GM19468 (cell line): ENCODE measurements at regions not wholly inside any gene's neighbourhood (a gene's known extent, or its start where the extent isn't known, plus 50 kb on each side); places are given as distances from the start of the nearest gene placed in this dataset.
"Not testable (repeated sequence)": the region's sequence is repeated elsewhere in the genome, so short reads cannot be mapped to it uniquely, and the experiment has no call there.

ENCODE experiments used
- ATAC-seq: cut with Tn5 transposase; IDR thresholded peaks from one replicate; pipeline ENCODE4 v1.9.1; 2021; ENCODE audit warnings: mild to moderate bottlenecking, moderate library complexity, moderate number of reproducible peaks; ENCODE audit not compliant: unreplicated experiment; ENCODE audit errors: extremely low read depth

DNA sequence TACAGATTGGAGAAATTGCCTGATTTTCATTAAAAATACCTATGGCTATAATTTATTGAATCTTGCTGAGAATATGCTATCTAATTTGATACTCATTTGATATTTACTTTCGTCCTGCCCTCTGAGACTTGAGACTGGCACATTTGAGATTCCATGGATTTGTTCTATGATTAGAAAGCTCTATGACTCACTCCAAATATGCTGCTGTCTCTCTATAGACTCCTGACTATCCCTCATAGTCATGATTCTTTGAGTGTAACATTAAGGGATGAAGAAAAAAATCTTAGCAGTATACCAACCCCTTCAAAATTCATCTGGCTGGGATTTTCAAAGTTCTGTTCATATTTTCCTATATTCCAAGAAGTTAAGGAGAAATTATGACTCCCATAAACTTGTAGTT, 191.9 kb downstream of the LRIG3 start:
- ATAC-seq: no peak

DNA sequence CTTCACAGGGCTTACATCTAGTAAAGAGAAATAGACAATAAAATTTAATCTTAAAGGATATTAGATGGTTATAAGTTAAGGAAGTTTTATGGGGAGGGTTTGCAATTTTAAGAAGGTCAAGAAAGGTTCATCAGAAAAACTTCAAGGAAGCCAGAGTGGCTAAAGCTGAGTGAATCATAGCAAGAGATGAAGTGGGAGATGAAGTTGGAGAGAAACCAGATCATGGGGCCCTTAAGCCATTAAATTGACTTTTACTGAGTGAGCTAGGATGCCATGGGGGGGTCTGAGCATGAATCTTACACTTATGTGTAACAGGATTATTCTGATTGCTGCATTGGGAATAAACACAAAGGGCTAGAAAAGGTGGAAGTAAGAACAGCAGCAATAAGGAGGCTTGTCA, 189.2 kb downstream of the LRIG3 start:
- no peak for ATAC-seq

DNA sequence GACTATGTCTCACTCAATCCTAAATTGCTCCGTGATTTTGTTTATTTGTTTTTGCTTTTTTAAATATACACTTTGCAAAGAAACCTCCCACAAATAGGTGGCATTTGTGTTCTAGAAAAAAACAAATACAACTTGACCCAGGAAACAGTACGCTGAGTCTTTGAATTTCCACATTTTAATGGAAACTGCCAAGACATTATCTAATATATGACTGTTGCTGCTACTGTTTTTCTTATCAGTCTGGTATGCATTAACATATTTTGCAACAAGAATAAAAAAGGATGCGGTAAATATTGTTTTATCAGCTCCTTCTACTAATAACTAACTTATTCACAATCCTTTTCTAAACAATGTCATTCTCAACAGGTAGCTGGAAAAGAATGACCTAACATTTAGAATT, 187.4 kb downstream of the LRIG3 start:
- no peak for ATAC-seq

DNA sequence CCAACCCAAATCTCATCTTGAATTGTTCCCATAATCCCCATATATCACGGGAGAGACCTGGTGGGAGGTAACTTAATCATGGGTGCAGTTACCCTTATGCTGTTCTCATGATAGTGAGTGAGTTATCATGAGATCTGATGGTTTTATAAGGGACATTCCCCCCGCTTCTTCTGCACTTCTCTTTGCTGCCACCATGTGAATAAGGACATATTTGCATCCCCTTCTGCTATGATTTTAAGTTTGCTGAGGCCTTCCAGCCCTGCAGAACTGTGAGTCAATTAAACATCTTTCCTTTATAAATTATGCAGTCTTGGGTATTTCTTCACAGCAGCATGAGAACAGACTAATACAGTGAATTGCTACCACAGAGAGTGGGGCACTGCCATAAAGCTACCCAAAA, 179.1 kb downstream of the LRIG3 start:
- ATAC-seq: no peak

GRCh38 chr12:58745348-58746125, 174.8 kb downstream of the LRIG3 start:
- ATAC-seq: no peak

DNA sequence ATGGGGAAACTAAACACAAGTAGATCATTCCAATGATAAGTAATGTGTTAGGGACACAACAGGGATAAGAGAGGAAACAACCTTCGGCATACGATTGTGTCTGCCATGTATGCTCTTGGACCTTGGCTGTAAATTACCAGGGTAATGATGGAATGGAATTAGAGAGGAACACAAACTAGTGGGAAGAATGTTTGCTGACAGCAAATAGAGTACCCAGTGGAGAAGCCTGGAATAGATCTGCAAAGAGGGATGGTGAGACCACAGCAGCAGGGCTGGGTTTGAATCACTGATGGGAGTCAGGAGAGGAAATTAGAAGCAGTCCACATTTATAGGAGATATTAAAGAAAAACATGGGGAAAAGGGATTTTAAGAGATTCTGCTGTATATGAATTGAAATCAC, 172.8 kb downstream of the LRIG3 start:
- no peak for ATAC-seq

DNA sequence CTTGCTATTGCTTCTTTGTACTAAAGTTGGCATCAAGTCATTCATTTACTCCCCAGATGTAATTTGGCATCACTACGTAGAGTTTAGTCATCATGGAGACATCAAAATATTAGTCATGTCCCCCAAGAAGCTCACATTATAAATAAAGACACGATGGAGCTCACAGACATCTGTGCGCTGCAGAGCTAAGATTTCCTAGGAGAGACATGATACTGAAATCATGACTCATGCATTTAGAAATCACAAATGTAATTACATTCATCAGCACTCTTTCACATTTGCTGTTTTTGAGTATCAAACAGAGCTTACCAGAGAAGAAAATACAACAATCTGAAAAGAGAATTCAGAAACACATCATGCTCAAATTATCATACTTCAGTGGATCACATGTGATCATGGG, 169.8 kb downstream of the LRIG3 start:
- ATAC-seq: no peak

- ATAC-seq: no peak
Observed at GRCh38 chr12:58757422-58757821, 162.9 kb downstream of the LRIG3 start.

DNA sequence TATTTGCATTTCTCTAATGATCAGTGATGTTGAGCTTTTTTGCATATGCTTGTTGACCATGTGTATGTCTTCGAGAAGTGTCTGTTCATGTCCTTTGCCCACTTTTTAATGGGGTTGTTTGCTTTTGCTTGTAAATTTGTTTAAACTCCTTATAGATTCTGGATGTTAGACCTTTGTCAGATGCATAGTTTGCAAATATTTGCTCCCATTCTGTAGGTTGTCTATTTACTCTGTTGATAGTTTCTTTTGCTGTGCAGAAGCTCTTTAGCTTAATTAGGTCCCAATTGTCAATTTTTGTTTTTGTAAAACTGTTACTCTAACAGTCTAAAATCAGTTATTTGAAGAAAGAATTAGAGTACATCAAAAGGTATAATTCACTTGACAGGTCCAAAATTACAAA, 160.6 kb downstream of the LRIG3 start:
- ATAC-seq: not testable (repeated sequence)

- no peak for ATAC-seq
Observed at GRCh38 chr12:58761308-58761707, 159.0 kb downstream of the LRIG3 start.

DNA sequence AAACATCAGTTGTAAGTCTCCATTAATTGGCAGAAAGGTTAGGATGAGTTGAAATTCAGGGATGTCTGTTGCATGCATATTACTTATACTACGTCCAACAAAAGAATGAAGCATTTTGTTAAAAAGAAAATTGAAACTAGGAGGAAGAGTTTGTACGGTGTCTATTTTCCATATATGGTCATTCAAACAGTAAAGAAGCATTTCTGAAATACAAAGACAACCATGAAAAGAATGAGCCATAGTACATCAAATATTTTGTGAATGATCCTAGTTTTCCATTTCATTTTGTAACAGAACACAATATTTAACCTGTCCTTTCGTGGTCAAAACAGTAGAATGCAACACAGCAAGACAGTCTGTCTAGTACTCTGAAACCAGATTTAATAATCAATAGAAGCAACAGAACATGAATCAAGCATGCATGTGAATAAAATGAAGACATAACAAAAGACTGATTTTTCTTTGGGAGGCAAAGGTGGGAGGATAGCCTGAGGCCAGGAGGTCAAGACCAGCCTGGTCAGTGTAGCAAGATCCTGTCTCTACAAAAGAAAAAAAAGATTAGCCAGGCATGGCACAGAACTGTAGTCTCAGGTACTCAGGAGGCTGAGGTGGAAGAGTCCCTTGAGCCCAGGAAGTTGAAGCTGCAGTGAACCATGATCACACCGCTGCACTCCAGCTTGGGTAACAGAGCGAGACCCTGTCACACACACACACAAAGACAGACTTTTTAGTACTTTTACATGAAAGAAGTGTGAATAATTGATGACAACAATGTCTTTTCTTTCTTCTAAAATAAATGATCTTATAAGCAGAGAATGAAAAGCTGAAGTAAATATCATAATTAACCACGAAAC, 156.0 kb downstream of the LRIG3 start:
- no peak for ATAC-seq

DNA sequence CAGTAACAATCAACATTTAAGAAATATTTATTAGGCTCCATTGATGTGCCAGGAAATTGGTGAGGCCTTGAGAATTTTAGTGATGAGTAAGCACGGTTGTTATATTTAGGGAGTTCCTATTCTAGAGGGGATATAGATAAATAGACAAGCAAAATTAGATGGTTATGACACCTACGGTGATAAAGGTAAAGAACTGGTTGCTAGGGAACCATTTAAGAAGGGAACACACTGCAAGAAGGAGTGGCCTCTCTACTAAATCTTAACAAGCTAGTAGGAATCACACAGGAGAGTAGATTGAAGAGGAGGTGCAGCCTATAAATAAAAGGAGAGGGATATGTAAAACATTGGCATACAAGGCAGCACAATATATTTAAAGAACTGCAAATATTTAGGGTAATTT, 155.2 kb downstream of the LRIG3 start:
- ATAC-seq: no peak

- no peak for ATAC-seq
Observed at GRCh38 chr12:58765653-58766512, 154.4 kb downstream of the LRIG3 start.

GRCh38 chr12:58766513-58766870, 153.8 kb downstream of the LRIG3 start:
- ATAC-seq: no peak

DNA sequence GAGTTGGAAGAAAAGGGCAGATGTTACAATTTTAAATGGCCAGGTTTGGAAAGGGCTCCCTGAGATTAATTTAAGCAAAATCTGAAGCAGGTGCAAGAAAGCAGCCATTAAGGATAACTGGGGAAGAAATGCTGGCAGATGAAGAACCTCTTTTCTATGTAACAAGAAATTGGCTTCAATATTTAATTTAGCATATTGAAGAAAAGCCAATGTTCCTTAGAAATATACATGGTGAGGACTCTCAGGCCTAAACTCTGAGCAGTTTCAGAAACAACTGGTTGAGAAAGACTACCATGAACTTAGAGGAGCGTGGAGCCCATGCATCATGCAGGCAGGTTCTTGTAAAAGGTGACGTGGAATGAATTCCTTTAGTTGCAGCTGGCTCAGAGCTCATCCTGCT, 152.8 kb downstream of the LRIG3 start:
- no peak for ATAC-seq

DNA sequence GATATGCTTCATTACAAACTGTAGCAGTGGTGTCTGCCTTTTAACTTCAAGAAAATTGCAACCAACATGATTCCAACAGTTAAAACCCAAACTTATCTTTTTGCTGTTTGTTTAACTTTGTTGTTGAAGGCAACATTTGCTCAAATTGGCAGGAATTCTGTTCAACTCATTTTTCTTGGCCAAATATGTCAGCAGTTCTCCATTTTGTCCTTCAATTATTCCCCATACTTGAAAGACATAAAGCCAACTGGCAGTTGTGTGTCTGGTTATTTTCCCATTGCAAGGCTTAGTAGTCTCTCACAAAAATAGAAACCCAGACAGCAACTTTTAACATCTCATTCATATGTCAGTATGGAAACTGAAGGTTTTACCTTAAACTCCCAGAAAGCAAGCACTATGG, 146.3 kb downstream of the LRIG3 start:
- ATAC-seq: no peak

- no peak for ATAC-seq
Observed at GRCh38 chr12:58774731-58775130, 145.6 kb downstream of the LRIG3 start.

DNA sequence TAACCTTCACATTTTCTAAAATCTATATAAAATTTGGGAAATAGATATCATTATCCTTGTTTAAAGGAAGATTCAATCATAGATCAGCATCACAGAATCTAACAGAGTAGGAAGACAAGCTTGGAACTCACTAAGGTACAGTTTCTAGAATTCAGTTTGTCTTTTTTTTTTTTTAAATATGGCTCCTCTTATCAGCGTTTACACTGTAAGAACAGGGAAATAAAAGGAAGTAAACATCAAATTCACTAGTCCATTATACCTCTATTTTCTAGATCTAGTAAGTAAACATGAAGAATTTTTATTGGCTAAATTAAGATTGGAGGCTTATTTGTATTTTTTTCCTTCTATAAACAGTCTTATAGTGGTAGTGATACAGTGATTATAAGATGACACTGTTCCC, 144.9 kb downstream of the LRIG3 start:
- no peak for ATAC-seq

- ATAC-seq: no peak
Observed at GRCh38 chr12:58776144-58776543, 144.2 kb downstream of the LRIG3 start.

DNA sequence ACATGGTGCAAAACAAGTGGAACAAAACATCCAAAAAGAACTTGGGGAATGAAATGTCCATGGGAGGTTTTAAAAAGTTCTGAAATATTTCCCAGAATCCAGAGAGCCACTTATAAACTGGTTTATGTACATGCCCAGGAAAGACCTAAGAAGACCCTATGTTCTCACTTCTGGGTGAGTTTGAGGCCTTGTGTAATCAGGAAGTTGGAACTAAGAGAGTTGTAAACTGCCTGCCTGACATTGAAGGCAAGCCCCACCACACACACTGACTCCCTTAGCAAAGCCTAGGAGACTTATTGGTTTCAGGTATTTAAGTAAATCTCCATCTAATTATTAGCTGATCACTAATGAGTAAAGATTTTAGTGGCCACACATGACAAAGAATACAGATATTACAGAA, 142.5 kb downstream of the LRIG3 start:
- ATAC-seq: no peak

- ATAC-seq: no peak
Observed at GRCh38 chr12:58781609-58782008, 138.7 kb downstream of the LRIG3 start.
